GM15510 (cell line): ENCODE measurements at regions not wholly inside any gene's neighbourhood (a gene's known extent, or its start where the extent isn't known, plus 50 kb on each side); places are given as distances from the start of the nearest gene placed in this dataset.

Source experiments
- POLR2A ChIP-seq: IDR thresholded peaks from 3 replicates; pipeline ENCODE4 v1.6.1; 2011; ENCODE audit warnings: borderline replicate concordance; ENCODE audit not compliant: insufficient read length; ENCODE audit errors: extremely low read depth

GRCh38 chr2:8151888-8152287, 530.0 kb upstream of the ID2 start:
- TF ChIP-seq POLR2A: no peak

- no peak for TF ChIP-seq POLR2A
Observed at GRCh38 chr2:8152392-8153257, 529.2 kb upstream of the ID2 start.

DNA sequence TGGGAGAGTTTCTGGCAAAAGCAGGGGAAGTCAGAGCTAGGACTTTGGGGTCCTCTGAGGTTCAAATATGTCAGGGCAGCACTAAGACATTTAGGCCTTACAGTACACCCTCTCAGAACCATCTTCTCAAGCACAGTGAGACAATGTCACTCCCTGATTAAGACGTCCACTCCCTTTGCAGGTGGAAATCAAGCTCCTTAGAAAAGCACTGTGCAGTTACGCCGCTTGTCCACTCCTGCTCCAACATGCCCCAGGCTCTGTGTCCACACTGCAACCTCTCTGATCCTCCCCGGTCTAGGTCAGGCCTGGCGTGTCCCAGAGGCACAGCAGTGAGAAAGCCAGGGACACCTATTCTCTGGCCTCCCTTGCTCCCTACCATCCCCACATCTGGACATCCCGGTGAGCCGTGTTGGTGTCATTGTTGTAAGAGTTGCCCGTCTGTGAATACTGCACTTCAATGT, 528.6 kb upstream of the ID2 start:
- TF ChIP-seq POLR2A: no peak

DNA sequence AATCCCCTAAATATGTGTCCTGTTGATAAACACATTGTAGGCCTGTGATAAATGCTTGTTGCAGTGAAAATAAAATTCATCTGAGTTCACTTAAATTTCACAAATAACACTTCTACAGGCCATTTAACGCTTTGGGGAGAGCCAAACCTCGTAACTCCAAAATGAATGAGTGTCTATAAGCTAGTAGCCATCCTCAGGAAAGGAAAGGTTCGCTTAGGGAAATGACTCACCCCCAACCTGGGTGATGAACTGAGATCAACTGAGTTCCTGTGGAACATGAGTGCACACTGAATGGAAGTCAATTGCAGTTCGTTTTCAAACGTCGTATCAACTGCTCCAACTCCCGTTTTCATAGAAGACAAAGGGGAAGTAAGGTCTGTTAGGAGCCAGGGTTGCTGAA, 527.6 kb upstream of the ID2 start:
- no peak for TF ChIP-seq POLR2A

DNA sequence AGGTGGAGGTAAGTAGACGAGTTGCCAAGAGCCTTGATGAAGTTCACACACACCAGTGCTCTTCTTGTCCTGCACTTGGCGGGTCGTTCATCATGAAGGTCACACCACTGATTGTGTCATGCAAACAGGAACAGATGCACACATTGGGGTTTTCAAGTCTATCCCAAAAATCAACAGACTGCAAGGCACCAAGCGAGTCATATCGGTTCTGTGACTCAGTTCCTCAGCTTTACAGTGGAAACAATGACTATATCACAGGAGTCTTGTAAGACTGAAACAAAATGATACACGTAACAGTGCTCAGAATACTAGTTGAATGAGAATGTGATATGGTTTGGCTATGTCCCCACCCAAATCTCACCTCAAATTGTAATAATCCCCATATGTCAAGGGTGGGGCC, 526.9 kb upstream of the ID2 start:
- no peak for TF ChIP-seq POLR2A

DNA sequence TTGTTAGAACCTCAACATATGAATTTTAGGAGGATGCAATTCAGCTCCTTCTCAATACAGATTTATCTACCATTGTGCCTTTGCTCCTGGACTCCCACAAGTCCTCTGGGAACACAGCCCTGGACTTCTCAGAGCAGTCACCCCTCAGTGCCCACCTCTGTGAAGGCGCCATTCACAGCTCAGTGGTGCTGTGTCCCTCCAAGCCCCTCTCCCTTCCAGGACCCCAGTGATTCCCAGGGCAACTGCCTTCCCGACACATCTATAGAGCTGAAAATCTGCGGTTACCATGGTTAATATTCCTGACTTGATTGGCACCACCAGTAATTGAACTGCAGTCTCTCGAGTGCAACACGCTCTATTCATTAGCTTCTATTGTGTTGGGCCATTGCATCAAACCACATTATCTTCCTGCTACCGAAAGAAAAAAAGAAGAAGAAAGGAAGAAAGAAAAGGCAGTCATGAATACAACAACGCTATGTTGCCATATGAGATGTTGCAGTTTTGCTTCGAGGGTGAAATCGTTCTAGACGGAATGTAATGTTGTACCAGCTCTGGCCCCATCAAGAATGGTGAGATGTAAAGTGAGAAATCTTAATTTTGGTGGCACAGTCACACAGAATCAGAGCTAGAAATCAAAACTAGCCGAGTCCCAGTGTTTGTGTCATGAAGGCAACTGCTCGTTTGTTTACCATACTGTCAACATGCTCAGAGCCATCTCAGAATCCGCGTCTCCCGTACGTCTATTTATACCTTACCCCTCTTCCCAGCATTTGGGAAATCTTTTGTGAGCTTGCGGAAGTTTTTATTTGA, 524.0 kb upstream of the ID2 start:
- no peak for TF ChIP-seq POLR2A

GRCh38 chr2:8158711-8159110, 523.1 kb upstream of the ID2 start:
- TF ChIP-seq POLR2A: no peak

- TF ChIP-seq POLR2A: no peak
Observed at GRCh38 chr2:8159211-8159965, 522.5 kb upstream of the ID2 start.

GRCh38 chr2:8159966-8160603, 521.8 kb upstream of the ID2 start:
- no peak for TF ChIP-seq POLR2A

DNA sequence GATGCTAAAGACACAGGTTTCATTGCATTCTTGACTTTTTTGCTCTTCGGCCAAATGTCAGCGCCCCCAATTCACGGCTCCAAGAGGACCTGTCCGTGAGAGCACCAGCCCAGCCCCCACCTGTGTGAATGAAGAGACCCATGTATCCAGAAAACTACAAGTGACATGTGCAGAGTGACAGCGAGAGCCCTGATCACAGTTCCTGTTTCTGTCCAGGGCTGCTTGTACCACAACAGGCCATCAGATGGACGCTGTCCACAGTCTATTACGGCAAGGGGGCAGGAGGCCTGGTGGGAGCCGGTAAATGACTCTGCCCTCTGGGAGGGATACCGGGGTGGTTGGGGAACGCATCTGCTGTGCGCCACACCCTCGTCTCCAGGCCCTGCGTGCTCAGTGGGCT, 520.9 kb upstream of the ID2 start:
- no peak for TF ChIP-seq POLR2A

- TF ChIP-seq POLR2A: no peak
Observed at GRCh38 chr2:8162552-8162951, 519.3 kb upstream of the ID2 start.

GRCh38 chr2:8165550-8165949, 516.3 kb upstream of the ID2 start:
- no peak for TF ChIP-seq POLR2A

DNA sequence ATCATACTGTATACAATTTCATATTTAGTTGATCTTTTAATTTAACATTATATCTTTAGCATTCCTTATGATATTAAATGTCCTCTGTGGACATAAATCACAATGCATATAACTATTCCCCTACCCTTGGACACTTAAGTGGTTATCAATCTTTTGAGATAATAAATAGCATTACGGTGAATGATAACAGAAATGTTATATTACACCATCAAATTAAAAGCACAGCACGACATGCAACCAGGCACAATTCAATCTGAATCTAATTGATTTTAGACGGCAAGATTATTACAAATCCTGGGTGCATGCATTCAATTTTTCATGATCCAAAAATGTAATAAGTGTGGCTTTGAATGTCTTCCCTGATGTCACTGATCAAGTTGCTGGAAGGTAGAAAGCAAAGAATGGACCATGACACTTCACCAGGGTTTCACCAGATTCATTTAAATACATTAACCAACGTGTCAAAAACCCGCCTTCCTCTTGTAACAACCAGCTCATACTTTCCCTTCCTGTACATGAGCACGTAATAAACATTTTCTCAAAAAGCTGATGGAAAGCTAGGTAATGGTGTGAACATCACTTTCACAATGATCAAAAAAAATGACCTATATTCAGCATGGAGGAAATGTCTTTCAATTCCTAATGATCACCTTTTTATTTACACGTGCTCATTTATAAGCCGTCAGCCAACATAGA, 513.7 kb upstream of the ID2 start:
- TF ChIP-seq POLR2A: no peak

- TF ChIP-seq POLR2A: no peak
Observed at GRCh38 chr2:8168876-8169424, 512.9 kb upstream of the ID2 start.
